SK-N-SH (cell line): ENCODE measurements at regions not wholly inside any gene's neighbourhood (a gene's known extent, or its start where the extent isn't known, plus 50 kb on each side); places are given as distances from the start of the nearest gene placed in this dataset.

Experiments
- CTCF ChIA-PET: fragments of 300-600, 350-600 bp; formaldehyde crosslinking; extraction: SDS; loops from one replicate; lab custom pipeline; 2021; lab: Yijun Ruan, JAX
- POLR2A ChIA-PET: fragments of 350-600 bp; sonication (Branson Sonifier 250); formaldehyde crosslinking; extraction: SDS; loops from one replicate; lab custom pipeline; 2020; ENCODE audit warnings: antibody characterized with exemption, inconsistent platforms; lab: Yijun Ruan, JAX
- DNase-seq: peaks from one replicate; pipeline ENCODE4 v3.0.0; 2012
- H2AFZ ChIP-seq: fragments of 200-600 bp; sonication (generic); 2 replicates; pipeline ENCODE4 v1.8.1; 2016; ENCODE audit warnings: antibody characterized with exemption, mild to moderate bottlenecking, low read depth
- H3F3A ChIP-seq: fragments of 200-600 bp; sonication (generic); replicated peaks from 2 replicates; pipeline ENCODE3; 2016; ENCODE audit warnings: antibody characterized with exemption, mild to moderate bottlenecking; ENCODE audit not compliant: insufficient read depth
- H3K27ac ChIP-seq, 2 experiments: fragments of 200-500 bp in 1 of 2; fragments of 200-600 bp in 1 of 2; sonication (Bioruptor generic) in 1 of 2; sonication (generic), shearing (Covaris generic) in 1 of 2; 2 replicates each; pipeline versions ENCODE4 v1.5.1 to v1.6.1; 2014 to 2016; ENCODE audit warnings: low read depth in 2 of 2, inconsistent platforms in 1 of 2, low read length in 1 of 2, mild to moderate bottlenecking in 1 of 2, mixed read lengths in 1 of 2
- H3K27me3 ChIP-seq: fragments of 200-600 bp; sonication (generic), shearing (Covaris generic); 2 replicates; pipeline ENCODE4 v1.6.1; 2016; ENCODE audit warnings: mixed run types; ENCODE audit not compliant: insufficient read depth
- H3K36me3 ChIP-seq, 2 experiments: fragments of 200-500 bp in 1 of 2; fragments of 200-600 bp in 1 of 2; sonication (Bioruptor generic) in 1 of 2; sonication (generic) in 1 of 2; replicated peaks in 1 of 2; 2 replicates each; pipeline versions ENCODE3 to v1.5.1; 2014 to 2016; ENCODE audit warnings: low read length in 1 of 2, mild to moderate bottlenecking in 1 of 2; ENCODE audit not compliant: insufficient read depth in 2 of 2, control insufficient read depth in 1 of 2
- H3K4me1 ChIP-seq, 2 experiments: fragments of 200-500 bp in 1 of 2; fragments of 200-600 bp in 1 of 2; sonication (Bioruptor generic) in 1 of 2; sonication (generic), shearing (Covaris generic) in 1 of 2; 2 replicates each; pipeline versions ENCODE4 v1.5.1 to v1.6.1; 2014 to 2016; ENCODE audit warnings: low read depth in 1 of 2, low read length in 1 of 2, mixed run types in 1 of 2; ENCODE audit not compliant: insufficient read depth in 2 of 2, control insufficient read depth in 1 of 2
- H3K4me2 ChIP-seq: fragments of 200-600 bp; sonication (generic), shearing (Covaris generic); 2 replicates; pipeline ENCODE4 v1.6.1; 2017; ENCODE audit warnings: mixed run types
- H3K4me3 ChIP-seq, 2 experiments: fragments of 200-500 bp in 1 of 2; fragments of 200-600 bp in 1 of 2; sonication (Bioruptor generic) in 1 of 2; sonication (generic), shearing (Covaris generic) in 1 of 2; 2 replicates each; pipeline versions ENCODE4 v1.5.1 to v1.8.1; 2014 to 2016; ENCODE audit warnings: low read depth in 2 of 2, inconsistent platforms in 1 of 2, low read length in 1 of 2, mild to moderate bottlenecking in 1 of 2, mixed read lengths in 1 of 2, moderate library complexity in 1 of 2
- H3K79me2 ChIP-seq: fragments of 200-600 bp; sonication (generic); 2 replicates; pipeline ENCODE4 v1.8.1; 2017; ENCODE audit warnings: mild to moderate bottlenecking; ENCODE audit not compliant: insufficient read depth
- H3K9ac ChIP-seq: fragments of 200-600 bp; sonication (generic); 2 replicates; pipeline ENCODE4 v1.6.1; 2017; ENCODE audit warnings: mixed run types
- H3K9me2 ChIP-seq: fragments of 200-600 bp; sonication (generic); 2 replicates; pipeline ENCODE4 v1.6.1; 2017; ENCODE audit warnings: mixed run types
- H3K9me3 ChIP-seq: fragments of 200-600 bp; sonication (generic); 2 replicates; pipeline ENCODE4 v1.6.1; 2017; ENCODE audit warnings: mixed run types, mild to moderate bottlenecking, moderate library complexity
- H4K20me1 ChIP-seq: fragments of 200-600 bp; sonication (generic); 2 replicates; pipeline ENCODE4 v1.6.1; 2017; ENCODE audit warnings: mild to moderate bottlenecking, mixed run types; ENCODE audit not compliant: insufficient read depth
- CHD2 ChIP-seq: fragments of 150-350 bp; IDR thresholded peaks from 2 replicates; pipeline ENCODE4 v1.6.1; 2018; ENCODE audit warnings: low read length; ENCODE audit not compliant: partially characterized antibody
- ELF1 ChIP-seq: IDR thresholded peaks from 2 replicates; pipeline ENCODE4 v1.4.0; 2012
- FOSL2 ChIP-seq: IDR thresholded peaks from 2 replicates; pipeline ENCODE4 v1.4.0; 2012; ENCODE audit warnings: low read depth, mild to moderate bottlenecking, moderate library complexity, borderline replicate concordance
- FOXJ3 ChIP-seq: sonication (generic); formaldehyde crosslinking; IDR thresholded peaks from 2 replicates; pipeline ENCODE4 v1.5.1; 2020; ENCODE audit warnings: mild to moderate bottlenecking, missing genetic modification reagents
- FOXM1 ChIP-seq: IDR thresholded peaks from 2 replicates; pipeline ENCODE4 v1.4.0; 2012; ENCODE audit warnings: low read depth, mild to moderate bottlenecking
- MAX ChIP-seq: IDR thresholded peaks from 2 replicates; pipeline ENCODE4 v1.4.0; 2012; ENCODE audit warnings: low read depth
- MXI1 ChIP-seq: IDR thresholded peaks from 2 replicates; pipeline ENCODE4 v1.6.1; 2012; ENCODE audit warnings: mild to moderate bottlenecking, low read depth, low read length, improper control_type of control experiment
- NFIC ChIP-seq: IDR thresholded peaks from 2 replicates; pipeline ENCODE4 v1.4.0; 2012; ENCODE audit warnings: borderline replicate concordance
- PBX3 ChIP-seq: IDR thresholded peaks from 2 replicates; pipeline ENCODE4; 2012
- POLR2AphosphoS5 ChIP-seq: IDR thresholded peaks from 2 replicates; pipeline ENCODE4 v1.6.1; 2012; ENCODE audit warnings: low read depth, low read length
- RCOR1 ChIP-seq: fragments of 150-350 bp; IDR thresholded peaks from 2 replicates; pipeline ENCODE4 v1.6.1; 2017; ENCODE audit warnings: antibody characterized with exemption, low read length
- SIN3A ChIP-seq: IDR thresholded peaks from 2 replicates; pipeline ENCODE4 v1.6.1; 2012; ENCODE audit warnings: low read depth, mild to moderate bottlenecking, low read length, moderate library complexity, borderline replicate concordance
- SMC3 ChIP-seq: IDR thresholded peaks from 2 replicates; pipeline ENCODE4 v1.6.1; 2012; ENCODE audit warnings: low read depth, low read length, improper control_type of control experiment
- USF1 ChIP-seq: IDR thresholded peaks from 2 replicates; pipeline ENCODE4 v1.4.0; 2012; ENCODE audit warnings: low read depth, borderline replicate concordance
- USF2 ChIP-seq: fragments of 150-350 bp; IDR thresholded peaks from 2 replicates; pipeline ENCODE4 v1.6.1; 2017; ENCODE audit warnings: antibody characterized with exemption, low read length, low read depth, borderline replicate concordance
- YY1 ChIP-seq: IDR thresholded peaks from 2 replicates; pipeline ENCODE4 v1.4.0; 2012; ENCODE audit warnings: low read depth, mild to moderate bottlenecking
- ZBTB33 ChIP-seq: IDR thresholded peaks from 2 replicates; pipeline ENCODE4 v1.4.0; 2012; ENCODE audit warnings: low read depth, borderline replicate concordance
- WGBS: methylation state at CpG from one replicate; pipeline ENCODE4 v1.1.6; 2017; ENCODE audit warnings: low lambda C conversion rate; 5-methylcytosine and 5-hydroxymethylcytosine counted together

- H3K4me2 ChIP-seq: no peak overlapping the region
- no peak overlapping the region for H3K27ac ChIP-seq
- no peak for DNase-seq
- POLR2A ChIA-PET: no interaction called here
- no peaks in the 10 kb centered on the region for H3K9me2 ChIP-seq
- no peak overlapping the region for H2AFZ ChIP-seq
- peaks cover 2 to 39% of the 10 kb centered on the region in 2 experiments for H3K36me3 ChIP-seq
- H3K9me3 ChIP-seq: no peaks in the 10 kb centered on the region
- H3F3A ChIP-seq: peaks cover 8% of the 10 kb centered on the region
- no peaks in the 10 kb centered on the region for H3K79me2 ChIP-seq
- WGBS: 92% methylated on average over 2 of the region's 2 CpGs
- CTCF ChIA-PET: no interaction called here
- H3K27me3 ChIP-seq: no peaks in the 10 kb centered on the region
- peaks cover 11 to 14% of the 10 kb centered on the region in 2 experiments; a peak in 3 of 4 replicates for H3K4me1 ChIP-seq
- H3K9ac ChIP-seq: no peak overlapping the region
- TF ChIP-seq CHD2 (no peak), FOXJ3 (no peak), USF2 (no peak), YY1 (no peak), NFIC (no peak), PBX3 (no peak), RCOR1 (no peak), SMC3 (no peak), MXI1 (no peak), MAX (no peak), FOXM1 (no peak), POLR2AphosphoS5 (no peak), USF1 (no peak), FOSL2 (no peak), ZBTB33 (no peak), SIN3A (no peak), ELF1 (no peak)
- TF ChIP-seq, all 33 proteins: peak for 0
- Histone ChIP-seq H4K20me1 (no peaks in the 10 kb centered on the region), H3K4me3 (no peak overlapping the region)
Observed at GRCh38 chr1:198845271-198845670, 206.4 kb downstream of the PTPRC start.
